Keratinocyte (primary cell): ENCODE measurements at regions not wholly inside any gene's neighbourhood (a gene's known extent, or its start where the extent isn't known, plus 50 kb on each side); places are given as distances from the start of the nearest gene placed in this dataset.

Source experiments
- DNase-seq: peaks from one replicate; pipeline ENCODE4 v3.0.0-alpha.2; 2011; ENCODE audit warnings: low read depth, missing footprints, low spot score
- FAIRE-seq: peaks from 2 replicates; lab custom pipeline; 2011; peaks lifted over from hg19 to GRCh38; lab: Jason Lieb, UNC
- H2AFZ ChIP-seq: 2 replicates; pipeline ENCODE4 v1.6.0; 2012; ENCODE audit warnings: low read length, control low read depth, inconsistent platforms; ENCODE audit not compliant: control insufficient read depth
- H3K27ac ChIP-seq: 2 replicates; pipeline ENCODE4 v1.5.1; 2011; ENCODE audit warnings: low read length; ENCODE audit not compliant: control insufficient read depth, insufficient read depth
- H3K27me3 ChIP-seq: 3 replicates; pipeline ENCODE4 v1.6.0; 2011; ENCODE audit warnings: low read length; ENCODE audit not compliant: control insufficient read depth, insufficient read depth; ENCODE audit errors: extremely low read depth
- H3K36me3 ChIP-seq, 2 experiments: 2 replicates in 1 of 2; 3 replicates in 1 of 2; pipeline ENCODE4 v1.5.1; 2011; ENCODE audit warnings: low read length in 2 of 2, mild to moderate bottlenecking in 1 of 2; ENCODE audit not compliant: control insufficient read depth in 2 of 2, insufficient read depth in 2 of 2; ENCODE audit errors: extremely low read depth in 1 of 2
- H3K4me1 ChIP-seq: 3 replicates; pipeline ENCODE4 v1.5.1; 2011; ENCODE audit warnings: low read length; ENCODE audit not compliant: control insufficient read depth, insufficient read depth; ENCODE audit errors: extremely low read depth
- H3K4me2 ChIP-seq: 3 replicates; pipeline ENCODE4 v1.6.0; 2011; ENCODE audit warnings: low read depth, low read length; ENCODE audit not compliant: control insufficient read depth, insufficient read depth; ENCODE audit errors: extremely low read depth
- H3K4me3 ChIP-seq, 3 experiments: fragments of 200-600 bp in 1 of 3; sonication (generic) in 1 of 3; 2 replicates in 2 of 3; 3 replicates in 1 of 3; pipeline ENCODE4 v1.5.1; 2011 to 2016; ENCODE audit warnings: low read length in 3 of 3, mild to moderate bottlenecking in 3 of 3, control low read depth in 2 of 3, inconsistent platforms in 1 of 3, low read depth in 1 of 3, mixed read lengths in 1 of 3, mixed run types in 1 of 3, moderate library complexity in 1 of 3; ENCODE audit not compliant: control insufficient read depth in 2 of 3, insufficient read depth in 2 of 3; ENCODE audit errors: extremely low read depth in 1 of 3
- H3K79me2 ChIP-seq: 2 replicates; pipeline ENCODE4 v1.6.0; 2012; ENCODE audit warnings: low read length; ENCODE audit not compliant: control insufficient read depth, insufficient read depth
- H3K9ac ChIP-seq: 3 replicates; pipeline ENCODE4 v1.6.0; 2011; ENCODE audit warnings: low read length; ENCODE audit not compliant: control insufficient read depth, insufficient read depth; ENCODE audit errors: extremely low read depth
- H3K9me1 ChIP-seq: 3 replicates; pipeline ENCODE4 v1.6.0; 2011; ENCODE audit warnings: low read length; ENCODE audit not compliant: control insufficient read depth, insufficient read depth; ENCODE audit errors: extremely low read depth
- H3K9me3 ChIP-seq: 2 replicates; pipeline ENCODE4 v1.5.1; 2012; ENCODE audit warnings: low read depth, low read length; ENCODE audit not compliant: control insufficient read depth
- H4K20me1 ChIP-seq: 3 replicates; pipeline ENCODE4 v1.6.0; 2011; ENCODE audit warnings: low read length; ENCODE audit not compliant: control insufficient read depth, insufficient read depth; ENCODE audit errors: extremely low read depth
- CTCF ChIP-seq, 3 experiments: IDR thresholded peaks in 1 of 3; conservative IDR thresholded peaks in 1 of 3; optimal IDR thresholded peaks in 1 of 3; 2 replicates in 2 of 3; 3 replicates in 1 of 3; pipeline versions ENCODE3 to v1.5.1; 2011; ENCODE audit warnings: low read length in 3 of 3, mild to moderate bottlenecking in 3 of 3, moderate library complexity in 2 of 3, control low read depth in 1 of 3, inconsistent platforms in 1 of 3; ENCODE audit not compliant: insufficient read depth in 2 of 3; ENCODE audit errors: extremely low read depth in 1 of 3
- EZH2 ChIP-seq: IDR thresholded peaks from one replicate; pipeline ENCODE4 v1.6.1; 2012; ENCODE audit warnings: inconsistent platforms, mild to moderate bottlenecking, low read length, moderate library complexity
- dilution Hi-C: fragments of 300-500 bp; cut with MboI; formaldehyde crosslinking; loops from one replicate; pipeline ENCODE4 v1.7.0; 2020; ENCODE audit warnings: low sequenced_read_pairs; ENCODE audit not compliant: extremely low pct_ligation_motif_present

- DNase-seq (no peak), FAIRE-seq (no peak)
- no peak overlapping the region for H3K4me3 ChIP-seq
- H3K4me2 ChIP-seq = peak overlapping the region; percentile 15
- no peaks in the 10 kb centered on the region for H3K79me2 ChIP-seq
- dilution Hi-C loops = no loop called here
- no peaks in the 10 kb centered on the region for H3K36me3 ChIP-seq
- no peaks in the 10 kb centered on the region for H4K20me1 ChIP-seq
- H3K4me1 ChIP-seq = peaks cover 56% of the 10 kb centered on the region
- no peaks in the 10 kb centered on the region for H3K9me1 ChIP-seq
- TF ChIP-seq EZH2 = no peak
- TF ChIP-seq CTCF (optimal IDR thresholded peaks at IDR 0.05 in 1 of 3, IDR thresholded peaks at IDR 0.05 in 1 of 3, conservative IDR thresholded peaks at IDR 0.05 in 1 of 3; ENCODE audit: extremely low read depth in 1 of 3, insufficient read depth in 2 of 3, low read length in 3 of 3) = no peak
- H3K27me3 ChIP-seq = no peaks in the 10 kb centered on the region
- no peak overlapping the region for H3K9ac ChIP-seq
- H3K27ac ChIP-seq = peak overlapping the region; percentile 53
- peak overlapping the region; percentile 74 for H2AFZ ChIP-seq
- no peaks in the 10 kb centered on the region for H3K9me3 ChIP-seq
Observed at GRCh38 chr1:221827307-221827642, 85.4 kb upstream of the DUSP10 start.

DNA sequence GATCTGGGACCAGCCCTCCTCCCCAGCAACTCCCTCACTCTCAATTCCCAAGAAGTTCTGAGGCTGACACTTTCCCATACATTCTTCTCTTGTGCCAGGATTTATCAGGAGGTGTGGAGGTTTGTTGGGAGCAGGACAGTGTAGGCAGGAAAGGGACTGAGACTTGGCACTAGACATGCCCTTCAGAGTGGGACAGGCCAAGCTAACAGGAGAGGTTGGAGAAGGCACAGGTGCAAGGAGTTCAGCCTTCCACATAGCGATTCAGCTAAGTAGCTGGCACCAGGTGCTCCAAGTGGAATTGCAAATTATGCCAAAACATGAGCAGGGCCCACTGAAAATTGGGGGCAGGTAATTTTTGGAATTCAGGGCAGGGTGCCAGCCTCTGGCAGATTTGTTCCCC is 83.0 kb upstream of the DUSP10 start:
- Histone ChIP-seq H3K79me2 (no peaks in the 10 kb centered on the region), H2AFZ (no peak overlapping the region), H3K27me3 (no peaks in the 10 kb centered on the region), H3K9ac (no peak overlapping the region), H3K4me2 (no peak overlapping the region), H3K27ac (no peak overlapping the region), H3K9me1 (no peaks in the 10 kb centered on the region), H3K4me3 (no peak overlapping the region), H3K9me3 (no peaks in the 10 kb centered on the region), H3K36me3 (no peaks in the 10 kb centered on the region), H4K20me1 (no peaks in the 10 kb centered on the region), H3K4me1 (peaks cover 37% of the 10 kb centered on the region)
- DNase-seq (no peak), FAIRE-seq (no peak)
- TF ChIP-seq CTCF (optimal IDR thresholded peaks at IDR 0.05 in 1 of 3, IDR thresholded peaks at IDR 0.05 in 1 of 3, conservative IDR thresholded peaks at IDR 0.05 in 1 of 3; ENCODE audit: extremely low read depth in 1 of 3, insufficient read depth in 2 of 3, low read length in 3 of 3) (no peak), EZH2 (no peak)
- dilution Hi-C loops = no loop called here
